HG03571 (cell line): ENCODE measurements at regions not wholly inside any gene's neighbourhood (a gene's known extent, or its start where the extent isn't known, plus 50 kb on each side); places are given as distances from the start of the nearest gene placed in this dataset.
"Not testable (repeated sequence)": the region's sequence is repeated elsewhere in the genome, so short reads cannot be mapped to it uniquely, and the experiment has no call there.

Source experiments
- ATAC-seq: cut with Tn5 transposase; IDR thresholded peaks from one replicate; pipeline ENCODE4 v1.9.1; 2021; ENCODE audit not compliant: unreplicated experiment

- no peak for ATAC-seq
Observed at GRCh38 chr5:14995229-14995628, 123.7 kb upstream of the ANKH start.

- not testable (repeated sequence) for ATAC-seq
Observed at GRCh38 chr5:14993459-14994133, 122.0 kb upstream of the ANKH start.

- peak; percentile 65 for ATAC-seq
Observed at GRCh38 chr5:14992751-14993458, 121.3 kb upstream of the ANKH start.

- no peak for ATAC-seq
Observed at GRCh38 chr5:14988223-14988622, 116.6 kb upstream of the ANKH start.

- ATAC-seq: no peak
Observed at GRCh38 chr5:14986413-14986812, 114.8 kb upstream of the ANKH start.

- no peak for ATAC-seq
Observed at GRCh38 chr5:14983666-14984441, 112.3 kb upstream of the ANKH start.

GRCh38 chr5:14980698-14981097, 109.1 kb upstream of the ANKH start:
- no peak for ATAC-seq

GRCh38 chr5:14977058-14977685, 105.6 kb upstream of the ANKH start:
- no peak for ATAC-seq

- ATAC-seq: no peak
Observed at GRCh38 chr5:14976486-14976885, 104.9 kb upstream of the ANKH start.

- no peak for ATAC-seq
Observed at GRCh38 chr5:14971873-14972272, 100.3 kb upstream of the ANKH start.

- ATAC-seq: no peak
Observed at GRCh38 chr5:14968796-14969195, 97.2 kb upstream of the ANKH start.

- ATAC-seq: no peak
Observed at GRCh38 chr5:14967166-14967565, 95.6 kb upstream of the ANKH start.

- no peak for ATAC-seq
Observed at GRCh38 chr5:14965815-14966214, 94.2 kb upstream of the ANKH start.

GRCh38 chr5:14962604-14963003, 91.0 kb upstream of the ANKH start:
- ATAC-seq: no peak

- no peak for ATAC-seq
Observed at GRCh38 chr5:14960120-14960462, 88.5 kb upstream of the ANKH start.

- no peak for ATAC-seq
Observed at GRCh38 chr5:14959399-14960119, 88.0 kb upstream of the ANKH start.

- no peak for ATAC-seq
Observed at GRCh38 chr5:14958188-14958587, 86.6 kb upstream of the ANKH start.

- ATAC-seq: no peak
Observed at GRCh38 chr5:14956423-14957046, 85.0 kb upstream of the ANKH start.

GRCh38 chr5:14954616-14955343, 83.2 kb upstream of the ANKH start:
- ATAC-seq: no peak

GRCh38 chr5:14954216-14954615, 82.6 kb upstream of the ANKH start:
- no peak for ATAC-seq
